Activated CD8-positive, alpha-beta T cell treated with anti-CD3 and anti-CD28 coated beads for 36 hours (primary cell): ENCODE measurements at regions not wholly inside any gene's neighbourhood (a gene's known extent, or its start where the extent isn't known, plus 50 kb on each side); places are given as distances from the start of the nearest gene placed in this dataset.

ENCODE experiments used
- ATAC-seq: fragments of 200-7000 bp; cut with Tn5 transposase; one replicate; pipeline ENCODE4 v1.10.0; 2021; ENCODE audit warnings: mild to moderate bottlenecking, moderate library complexity
- CTCF ChIA-PET: fragments of 350-600 bp; sonication (Branson Sonifier 250); formaldehyde crosslinking; loops from one replicate; lab custom pipeline; 2021; ENCODE audit warnings: antibody characterized with exemption; lab: Charles Lee
- POLR2A ChIA-PET: fragments of 350-600 bp; sonication (Branson Sonifier 250); formaldehyde crosslinking; loops from one replicate; lab custom pipeline; 2021; ENCODE audit warnings: antibody characterized with exemption; lab: Charles Lee
- DNase-seq: peaks from one replicate; pipeline ENCODE4 v3.0.0-alpha.2; 2020
- H3K27ac Mint-ChIP-seq: one replicate; pipeline ENCODE4 v1.8.0; 2021; ENCODE audit warnings: mild to moderate bottlenecking, mixed read lengths
- H3K27me3 Mint-ChIP-seq: one replicate; pipeline ENCODE4 v1.8.0; 2021; ENCODE audit warnings: mixed read lengths
- H3K36me3 Mint-ChIP-seq: one replicate; pipeline ENCODE4 v1.8.0; 2021; ENCODE audit warnings: low read depth, mixed read lengths
- H3K4me1 Mint-ChIP-seq: one replicate; pipeline ENCODE4 v1.8.0; 2021; ENCODE audit warnings: low read depth, mixed read lengths
- H3K4me3 Mint-ChIP-seq: one replicate; pipeline ENCODE4 v1.8.0; 2021; ENCODE audit warnings: mild to moderate bottlenecking, moderate library complexity, mixed read lengths
- H3K9me3 Mint-ChIP-seq: one replicate; pipeline ENCODE4 v1.8.0; 2021; ENCODE audit warnings: mixed read lengths
- intact Hi-C: fragments of 100-400 bp; cut with micrococcal nuclease; formaldehyde crosslinking; loops from one replicate; pipeline ENCODE4 v1.10.0; 2022
- TF ChIP-seq, protein P1 (sequence below): fragments of 200-600 bp; IDR thresholded peaks from one replicate; pipeline ENCODE4 v1.8.0; 2022; ENCODE audit warnings: antibody characterized with exemption, mild to moderate bottlenecking

DNA sequence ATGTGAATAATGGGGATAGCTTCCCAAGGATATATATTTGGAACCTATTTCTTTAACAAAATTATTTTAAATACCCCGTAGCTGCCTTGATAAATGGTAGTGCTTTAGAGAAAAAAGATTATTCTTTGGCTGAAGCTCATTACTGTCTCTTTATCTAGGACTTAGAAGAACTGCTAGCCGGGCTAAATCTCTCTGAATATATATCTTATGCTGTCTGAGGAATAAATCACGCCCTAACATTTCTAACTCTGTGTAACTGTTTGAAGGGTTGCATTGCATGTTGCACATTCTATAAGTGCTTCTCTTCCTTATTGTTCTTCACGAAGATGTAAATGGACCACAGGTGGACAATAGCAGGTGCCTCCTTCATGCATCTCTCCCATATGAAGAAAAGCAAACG lies 585.0 kb upstream of the ZP4 start:
- H3K27me3 Mint-ChIP-seq, result no peaks in the 10 kb centered on the region
- no peaks in the 10 kb centered on the region for H3K9me3 Mint-ChIP-seq
- ATAC-seq (no peak), DNase-seq (no peak)
- no peak overlapping the region for H3K4me3 Mint-ChIP-seq
- ChIA-PET CTCF (no interaction called here), POLR2A (no interaction called here)
- H3K36me3 Mint-ChIP-seq, result no peaks in the 10 kb centered on the region
- TF ChIP-seq, protein P1, sequence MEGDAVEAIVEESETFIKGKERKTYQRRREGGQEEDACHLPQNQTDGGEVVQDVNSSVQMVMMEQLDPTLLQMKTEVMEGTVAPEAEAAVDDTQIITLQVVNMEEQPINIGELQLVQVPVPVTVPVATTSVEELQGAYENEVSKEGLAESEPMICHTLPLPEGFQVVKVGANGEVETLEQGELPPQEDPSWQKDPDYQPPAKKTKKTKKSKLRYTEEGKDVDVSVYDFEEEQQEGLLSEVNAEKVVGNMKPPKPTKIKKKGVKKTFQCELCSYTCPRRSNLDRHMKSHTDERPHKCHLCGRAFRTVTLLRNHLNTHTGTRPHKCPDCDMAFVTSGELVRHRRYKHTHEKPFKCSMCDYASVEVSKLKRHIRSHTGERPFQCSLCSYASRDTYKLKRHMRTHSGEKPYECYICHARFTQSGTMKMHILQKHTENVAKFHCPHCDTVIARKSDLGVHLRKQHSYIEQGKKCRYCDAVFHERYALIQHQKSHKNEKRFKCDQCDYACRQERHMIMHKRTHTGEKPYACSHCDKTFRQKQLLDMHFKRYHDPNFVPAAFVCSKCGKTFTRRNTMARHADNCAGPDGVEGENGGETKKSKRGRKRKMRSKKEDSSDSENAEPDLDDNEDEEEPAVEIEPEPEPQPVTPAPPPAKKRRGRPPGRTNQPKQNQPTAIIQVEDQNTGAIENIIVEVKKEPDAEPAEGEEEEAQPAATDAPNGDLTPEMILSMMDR, result no peak
- H3K27ac Mint-ChIP-seq, result no peak overlapping the region
- intact Hi-C loops, result no loop called here
- H3K4me1 Mint-ChIP-seq, result no peaks in the 10 kb centered on the region

DNA sequence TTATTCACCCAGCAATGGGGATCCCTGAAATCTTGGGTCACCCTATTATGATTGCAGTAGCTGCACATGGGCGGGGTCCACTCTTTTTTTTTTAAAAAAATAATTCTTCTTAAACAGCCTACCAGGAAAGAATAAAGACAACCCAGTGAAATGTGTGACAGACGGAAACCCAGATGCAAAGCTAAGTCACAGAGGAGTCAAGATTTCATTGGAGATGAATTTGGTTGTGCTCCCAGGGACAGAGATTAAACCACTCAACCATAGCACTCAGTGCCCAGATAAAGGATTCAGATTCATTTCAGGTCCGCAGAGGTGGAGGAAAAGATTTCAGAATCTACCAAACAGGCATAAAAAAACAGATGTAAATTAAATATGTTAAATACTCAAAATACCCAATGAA lies 583.5 kb upstream of the ZP4 start:
- no peak for DNase-seq
- H3K4me3 Mint-ChIP-seq, result no peak overlapping the region
- intact Hi-C loops, result no loop called here

DNA sequence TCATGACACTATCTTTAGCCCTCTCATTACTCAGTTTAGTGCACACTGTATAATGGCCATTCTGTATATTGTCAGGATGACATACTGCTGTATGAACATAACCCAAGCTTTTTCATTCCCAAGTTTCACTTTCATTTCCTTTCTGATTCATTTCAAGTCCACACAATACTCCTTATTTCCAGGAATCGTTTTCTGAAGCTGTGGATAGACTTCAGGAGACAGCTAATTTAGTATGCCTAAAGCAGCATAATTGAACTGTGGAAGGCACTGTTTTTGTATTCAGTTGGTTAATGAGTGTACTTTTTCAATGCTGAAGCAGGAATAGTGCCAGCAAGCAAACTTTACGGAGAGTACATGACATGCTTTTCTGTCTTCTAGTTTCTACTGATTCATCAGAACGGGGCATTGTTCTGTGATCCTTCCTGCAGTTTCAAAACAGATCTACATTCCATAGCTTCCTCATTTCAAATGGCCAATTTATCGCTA lies 578.5 kb upstream of the ZP4 start:
- TF ChIP-seq, protein P1, result no peak
- H3K27ac Mint-ChIP-seq, result no peak overlapping the region
- no peaks in the 10 kb centered on the region for H3K27me3 Mint-ChIP-seq
- H3K9me3 Mint-ChIP-seq, result peaks cover 3% of the 10 kb centered on the region
- ChIA-PET CTCF (no interaction called here), POLR2A (no interaction called here)
- H3K4me1 Mint-ChIP-seq, result no peaks in the 10 kb centered on the region
- no peaks in the 10 kb centered on the region for H3K36me3 Mint-ChIP-seq
- intact Hi-C loops, result no loop called here
- H3K4me3 Mint-ChIP-seq, result no peak overlapping the region
- no peak for ATAC-seq
- no peak for DNase-seq

More for the DNA sequence above, 583.5 kb upstream of the ZP4 start:
- H3K27ac Mint-ChIP-seq, result no peak overlapping the region
- H3K4me1 Mint-ChIP-seq, result no peaks in the 10 kb centered on the region
- no peaks in the 10 kb centered on the region for H3K36me3 Mint-ChIP-seq
- H3K9me3 Mint-ChIP-seq, result no peaks in the 10 kb centered on the region
- ATAC-seq, result no peak
- TF ChIP-seq, protein P1, result no peak
- ChIA-PET CTCF (no interaction called here), POLR2A (no interaction called here)
- no peaks in the 10 kb centered on the region for H3K27me3 Mint-ChIP-seq

DNA sequence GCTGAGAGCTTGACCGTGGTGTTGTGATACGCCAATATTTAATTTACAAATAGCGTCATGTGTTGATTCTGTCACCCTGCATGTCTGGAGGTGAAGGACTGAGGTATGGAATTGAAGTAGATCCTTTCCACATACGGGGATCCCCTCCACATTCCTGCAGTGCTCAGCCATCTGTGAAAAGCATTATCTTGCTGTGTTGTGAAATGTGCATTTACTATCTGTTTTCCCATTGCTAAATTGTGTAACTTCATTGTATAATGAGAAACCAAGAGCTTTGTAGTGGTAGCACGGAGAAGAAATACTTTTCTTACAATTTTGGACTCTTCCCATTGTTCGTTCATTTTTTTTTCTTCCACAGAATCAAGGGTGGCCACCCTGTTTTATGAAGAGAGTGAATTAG lies 577.3 kb upstream of the ZP4 start:
- no peak for ATAC-seq

DNA sequence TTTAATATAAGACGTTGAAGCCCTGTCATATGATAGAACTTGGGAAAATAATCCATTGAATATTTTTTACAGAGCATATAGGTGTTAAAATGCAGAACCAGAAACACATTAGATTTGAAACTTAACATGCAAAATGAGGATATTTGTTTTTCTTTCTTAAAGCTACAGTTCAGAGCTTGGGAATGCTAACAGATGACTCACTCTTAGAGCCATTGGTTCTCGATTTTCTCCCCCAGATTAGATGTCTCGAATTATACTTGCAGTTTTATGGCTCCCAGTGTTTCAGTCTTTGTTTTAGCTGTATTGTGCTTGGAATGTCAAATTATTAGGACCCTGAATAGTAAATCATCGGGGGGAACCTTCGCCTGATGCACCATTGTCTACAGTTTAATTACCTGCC lies 575.7 kb upstream of the ZP4 start:
- no peaks in the 10 kb centered on the region for H3K27me3 Mint-ChIP-seq
- CTCF ChIA-PET, result no interaction called here
- no peak overlapping the region for H3K27ac Mint-ChIP-seq
- intact Hi-C loops, result no loop called here
- no peaks in the 10 kb centered on the region for H3K4me1 Mint-ChIP-seq
- no peak for ATAC-seq
- no peaks in the 10 kb centered on the region for H3K36me3 Mint-ChIP-seq
- DNase-seq, result no peak
- POLR2A ChIA-PET, result no interaction called here
- TF ChIP-seq, protein P1, result no peak
- H3K9me3 Mint-ChIP-seq, result peaks cover 6% of the 10 kb centered on the region
- H3K4me3 Mint-ChIP-seq, result no peak overlapping the region

More for the DNA sequence above, 577.3 kb upstream of the ZP4 start:
- intact Hi-C loops, result no loop called here
- H3K36me3 Mint-ChIP-seq, result no peaks in the 10 kb centered on the region
- ChIA-PET CTCF (no interaction called here), POLR2A (no interaction called here)
- no peak overlapping the region for H3K4me3 Mint-ChIP-seq
- no peaks in the 10 kb centered on the region for H3K4me1 Mint-ChIP-seq
- no peak for DNase-seq
- no peak overlapping the region for H3K27ac Mint-ChIP-seq
- TF ChIP-seq, protein P1, result no peak
- peaks cover 6% of the 10 kb centered on the region for H3K9me3 Mint-ChIP-seq
- no peaks in the 10 kb centered on the region for H3K27me3 Mint-ChIP-seq
